ENCODE measurements at regions not wholly inside any gene's neighbourhood (a gene's known extent, or its start where the extent isn't known, plus 50 kb on each side); places are given as distances from the start of the nearest gene placed in this dataset.
"Not testable (repeated sequence)": the region's sequence is repeated elsewhere in the genome, so short reads cannot be mapped to it uniquely, and the experiment has no call there.

DNA sequence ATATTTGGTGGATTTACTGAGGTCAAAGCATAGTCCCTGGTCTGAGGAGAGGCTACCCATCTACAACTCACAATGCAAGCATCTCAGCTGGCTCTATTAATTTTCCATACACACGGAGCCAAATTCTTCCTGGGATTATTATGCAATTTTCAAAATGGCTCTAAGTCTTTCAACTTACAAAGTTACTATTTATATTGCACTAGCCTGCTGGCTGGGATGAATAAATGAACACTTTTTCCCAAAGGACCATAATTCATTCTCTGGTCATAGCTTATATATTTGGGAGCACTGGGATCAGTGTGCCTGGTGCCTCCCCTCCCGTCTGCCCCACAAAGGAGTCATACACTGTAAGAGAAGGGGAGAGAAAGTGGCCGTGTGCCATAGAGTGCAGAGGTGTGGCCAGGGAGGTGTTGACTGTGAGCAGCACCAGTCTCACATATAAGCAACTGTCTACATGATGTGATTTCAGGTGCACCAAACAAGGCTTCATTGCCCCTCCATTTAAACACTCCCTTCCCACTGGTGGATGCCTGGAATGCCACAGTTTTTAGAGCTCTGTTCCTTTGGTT lies 88.6 kb downstream of the ZNF92 start:
- intact Hi-C loops (cut with DNase I; ENCODE audit: low total_unique reads), result no loop called here
- Histone ChIP-seq H3K4me3 (no peak overlapping the region), H3K4me1 (no peaks in the 10 kb centered on the region), H3K27me3 (no peaks in the 10 kb centered on the region), H3K27ac (no peak overlapping the region), H3K36me3 (no peaks in the 10 kb centered on the region), H3K9me3 (no peaks in the 10 kb centered on the region)
- no peak for DNase-seq (ENCODE audit: low spot score in 2 of 2)
- no peak for TF ChIP-seq POLR2A (IDR thresholded peaks at IDR 0.05)
- no peak for TF ChIP-seq POLR2AphosphoS5 (IDR thresholded peaks at IDR 0.05)
- TF ChIP-seq, protein P1, sequence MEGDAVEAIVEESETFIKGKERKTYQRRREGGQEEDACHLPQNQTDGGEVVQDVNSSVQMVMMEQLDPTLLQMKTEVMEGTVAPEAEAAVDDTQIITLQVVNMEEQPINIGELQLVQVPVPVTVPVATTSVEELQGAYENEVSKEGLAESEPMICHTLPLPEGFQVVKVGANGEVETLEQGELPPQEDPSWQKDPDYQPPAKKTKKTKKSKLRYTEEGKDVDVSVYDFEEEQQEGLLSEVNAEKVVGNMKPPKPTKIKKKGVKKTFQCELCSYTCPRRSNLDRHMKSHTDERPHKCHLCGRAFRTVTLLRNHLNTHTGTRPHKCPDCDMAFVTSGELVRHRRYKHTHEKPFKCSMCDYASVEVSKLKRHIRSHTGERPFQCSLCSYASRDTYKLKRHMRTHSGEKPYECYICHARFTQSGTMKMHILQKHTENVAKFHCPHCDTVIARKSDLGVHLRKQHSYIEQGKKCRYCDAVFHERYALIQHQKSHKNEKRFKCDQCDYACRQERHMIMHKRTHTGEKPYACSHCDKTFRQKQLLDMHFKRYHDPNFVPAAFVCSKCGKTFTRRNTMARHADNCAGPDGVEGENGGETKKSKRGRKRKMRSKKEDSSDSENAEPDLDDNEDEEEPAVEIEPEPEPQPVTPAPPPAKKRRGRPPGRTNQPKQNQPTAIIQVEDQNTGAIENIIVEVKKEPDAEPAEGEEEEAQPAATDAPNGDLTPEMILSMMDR (IDR thresholded peaks at IDR 0.05), result no peak

DNA sequence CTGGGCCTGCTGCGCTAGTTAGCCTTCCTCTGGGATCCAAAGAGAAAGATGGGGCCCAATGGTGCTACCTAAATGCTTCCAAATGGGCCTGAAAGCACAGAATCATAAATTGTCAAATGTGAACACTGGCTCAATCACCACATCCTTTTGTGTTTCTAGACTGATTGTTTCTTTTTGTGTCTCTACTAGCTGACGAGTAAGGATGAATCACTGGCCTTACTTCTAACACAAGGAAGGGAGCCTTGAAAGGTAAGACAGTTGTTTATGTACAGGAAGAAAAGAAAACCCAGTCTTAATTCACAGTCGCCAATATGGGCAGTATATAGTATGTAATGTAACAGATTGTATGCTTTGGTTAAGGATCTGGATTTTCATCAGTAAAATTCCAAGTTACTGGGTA lies 89.5 kb downstream of the ZNF92 start:
- no peaks in the 10 kb centered on the region for H3K27me3 ChIP-seq
- DNase-seq (ENCODE audit: low spot score in 2 of 2), result no peak
- no peaks in the 10 kb centered on the region for H3K4me1 ChIP-seq
- intact Hi-C loops (cut with DNase I; ENCODE audit: low total_unique reads), result no loop called here
- TF ChIP-seq POLR2A (IDR thresholded peaks at IDR 0.05), result no peak
- TF ChIP-seq, protein P1 (IDR thresholded peaks at IDR 0.05), result no peak
- TF ChIP-seq POLR2AphosphoS5 (IDR thresholded peaks at IDR 0.05), result no peak
- H3K9me3 ChIP-seq, result peaks cover 0 to 4% of the 10 kb centered on the region in 2 donors
- no peak overlapping the region for H3K27ac ChIP-seq
- no peaks in the 10 kb centered on the region for H3K36me3 ChIP-seq
- no peak overlapping the region for H3K4me3 ChIP-seq

DNA sequence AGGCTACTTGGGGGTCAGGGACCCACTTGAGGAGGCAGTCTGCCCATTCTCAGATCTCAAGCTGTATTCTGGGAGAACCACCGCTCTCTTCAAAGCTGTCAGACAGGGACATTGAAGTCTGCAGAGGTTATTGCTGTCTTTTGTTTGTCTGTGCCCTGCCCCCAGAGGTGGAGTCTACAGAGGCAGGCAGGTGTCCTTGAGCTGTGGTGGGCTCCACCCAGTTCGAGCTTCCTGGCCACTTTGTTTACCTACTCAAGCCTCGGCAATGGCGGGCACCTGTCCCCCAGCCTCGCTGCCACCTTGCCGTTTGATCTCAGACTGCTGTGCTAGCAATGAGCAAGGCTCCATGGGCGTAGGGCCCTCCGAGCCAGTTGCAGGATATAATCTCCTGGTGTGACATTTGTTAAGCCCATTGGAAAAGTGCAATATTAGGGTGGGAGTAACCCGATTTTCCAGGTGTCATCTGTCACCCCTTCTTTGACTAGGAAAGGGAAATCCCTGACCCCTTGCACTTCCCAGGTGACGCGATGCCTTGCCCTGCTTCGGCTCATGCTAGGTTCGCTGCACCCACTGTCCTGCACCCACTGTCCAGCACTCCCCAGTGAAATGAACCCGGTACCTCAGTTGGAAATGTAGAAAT lies 96.4 kb downstream of the ZNF92 start:
- intact Hi-C loops (cut with DNase I; ENCODE audit: low total_unique reads), result not testable (repeated sequence)

DNA sequence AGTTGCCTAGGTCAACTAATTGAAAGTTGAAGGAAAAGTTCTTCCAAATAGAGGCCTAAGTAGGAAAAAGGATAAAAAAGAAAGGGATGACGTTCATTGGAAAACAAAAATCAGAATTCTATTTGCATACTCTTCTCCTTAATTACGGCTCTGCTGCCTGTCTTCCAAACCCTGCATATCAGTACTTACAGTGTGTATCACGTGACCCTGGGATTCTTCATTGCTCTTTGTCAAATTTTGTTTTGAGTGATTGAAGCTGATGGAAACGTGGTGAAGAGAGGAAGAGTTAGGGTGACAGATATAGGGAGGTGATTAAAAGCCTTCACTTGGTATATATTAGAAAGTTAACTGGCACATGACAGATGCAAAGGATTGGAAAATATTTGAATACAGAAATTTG lies 97.9 kb downstream of the ZNF92 start:
- H3K9me3 ChIP-seq, result peaks cover 3 to 6% of the 10 kb centered on the region in 2 donors
- no peaks in the 10 kb centered on the region for H3K36me3 ChIP-seq
- intact Hi-C loops (cut with DNase I; ENCODE audit: low total_unique reads), result no loop called here
- TF ChIP-seq POLR2AphosphoS5 (IDR thresholded peaks at IDR 0.05), result no peak
- TF ChIP-seq, protein P1 (IDR thresholded peaks at IDR 0.05), result no peak
- no peaks in the 10 kb centered on the region for H3K4me1 ChIP-seq
- H3K4me3 ChIP-seq, result no peak overlapping the region
- DNase-seq (ENCODE audit: low spot score in 2 of 2), result no peak
- H3K27ac ChIP-seq, result no peak overlapping the region
- no peaks in the 10 kb centered on the region for H3K27me3 ChIP-seq

More for the DNA sequence above, 96.4 kb downstream of the ZNF92 start:
- H3K27ac ChIP-seq; H3K9me3 ChIP-seq; H3K36me3 ChIP-seq; H3K4me3 ChIP-seq; H3K4me1 ChIP-seq; DNase-seq (ENCODE audit: low spot score in 2 of 2); H3K27me3 ChIP-seq: not testable (repeated sequence)

DNA sequence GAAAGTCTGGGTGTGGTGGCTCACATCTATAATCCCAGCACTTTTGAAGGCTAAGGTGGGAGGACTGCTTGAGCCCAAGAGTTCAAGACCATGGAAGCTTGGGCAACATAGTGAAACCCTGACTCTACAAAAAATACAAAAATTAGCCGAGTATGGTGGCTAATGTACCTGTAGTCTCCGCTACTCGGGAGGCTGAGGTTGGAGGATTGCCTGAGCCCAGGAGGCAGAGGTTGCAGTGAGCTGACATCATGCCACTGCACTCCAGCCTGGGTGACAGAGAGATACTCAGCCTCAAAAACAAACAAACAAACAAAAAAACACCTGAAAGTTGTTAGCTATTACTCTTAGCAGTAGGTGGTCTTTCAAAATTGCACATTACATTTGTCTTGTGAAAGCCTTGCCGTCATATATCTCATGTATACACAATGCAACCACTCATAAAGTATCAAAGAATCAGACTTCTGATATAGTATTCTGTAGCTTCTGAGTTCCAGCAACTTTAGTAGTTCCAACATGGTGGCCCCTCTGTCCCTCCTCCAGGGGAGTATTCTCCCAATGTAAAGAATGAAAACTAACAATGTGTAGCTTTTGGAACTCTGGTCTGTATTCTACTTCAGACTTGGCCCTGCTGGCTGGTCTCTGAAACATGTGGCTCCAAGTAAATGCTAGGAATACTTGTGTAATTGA lies 101.5 kb downstream of the ZNF92 start:
- Histone ChIP-seq H3K9me3 (peaks cover 17 to 21% of the 10 kb centered on the region in 2 donors), H3K36me3 (no peaks in the 10 kb centered on the region), H3K27ac (peak overlapping the region; percentile 5 to 74), H3K4me1 (no peaks in the 10 kb centered on the region), H3K27me3 (no peaks in the 10 kb centered on the region), H3K4me3 (no peak overlapping the region)
- no peak for DNase-seq (ENCODE audit: low spot score in 2 of 2)
- TF ChIP-seq, protein P1 (IDR thresholded peaks at IDR 0.05), result no peak
- TF ChIP-seq POLR2AphosphoS5 (IDR thresholded peaks at IDR 0.05) (no peak), POLR2A (IDR thresholded peaks at IDR 0.05) (no peak)
- intact Hi-C loops (cut with DNase I; ENCODE audit: low total_unique reads), result no loop called here

Measured in breast epithelium (tissue), 4 donors.